ENCODE measurements at regions not wholly inside any gene's neighbourhood (a gene's known extent, or its start where the extent isn't known, plus 50 kb on each side); places are given as distances from the start of the nearest gene placed in this dataset.
A peak's percentile ranks its signal among the peaks of the same experiment; 100 is the strongest.

DNA sequence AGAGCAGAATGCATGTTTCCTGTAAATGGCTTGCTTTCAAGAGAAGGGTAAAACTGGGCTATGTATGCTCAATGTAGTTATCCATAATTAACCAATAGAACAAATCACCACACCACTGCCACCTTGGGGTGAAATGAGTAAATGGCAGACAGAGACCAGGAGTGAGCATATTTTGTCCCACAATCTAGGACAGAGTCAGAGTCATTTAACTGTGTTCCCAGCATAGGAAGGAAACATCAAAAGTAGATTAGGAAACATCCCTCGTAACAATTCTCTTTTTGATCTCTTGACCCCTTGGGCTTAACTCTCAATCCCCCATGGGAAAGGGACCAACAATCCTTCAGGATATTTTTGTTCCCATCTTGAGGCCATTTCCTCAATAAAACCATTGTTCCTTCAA is 224.8 kb downstream of the NHLRC3 start:
- TF ChIP-seq, protein P1, sequence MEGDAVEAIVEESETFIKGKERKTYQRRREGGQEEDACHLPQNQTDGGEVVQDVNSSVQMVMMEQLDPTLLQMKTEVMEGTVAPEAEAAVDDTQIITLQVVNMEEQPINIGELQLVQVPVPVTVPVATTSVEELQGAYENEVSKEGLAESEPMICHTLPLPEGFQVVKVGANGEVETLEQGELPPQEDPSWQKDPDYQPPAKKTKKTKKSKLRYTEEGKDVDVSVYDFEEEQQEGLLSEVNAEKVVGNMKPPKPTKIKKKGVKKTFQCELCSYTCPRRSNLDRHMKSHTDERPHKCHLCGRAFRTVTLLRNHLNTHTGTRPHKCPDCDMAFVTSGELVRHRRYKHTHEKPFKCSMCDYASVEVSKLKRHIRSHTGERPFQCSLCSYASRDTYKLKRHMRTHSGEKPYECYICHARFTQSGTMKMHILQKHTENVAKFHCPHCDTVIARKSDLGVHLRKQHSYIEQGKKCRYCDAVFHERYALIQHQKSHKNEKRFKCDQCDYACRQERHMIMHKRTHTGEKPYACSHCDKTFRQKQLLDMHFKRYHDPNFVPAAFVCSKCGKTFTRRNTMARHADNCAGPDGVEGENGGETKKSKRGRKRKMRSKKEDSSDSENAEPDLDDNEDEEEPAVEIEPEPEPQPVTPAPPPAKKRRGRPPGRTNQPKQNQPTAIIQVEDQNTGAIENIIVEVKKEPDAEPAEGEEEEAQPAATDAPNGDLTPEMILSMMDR (IDR thresholded peaks at IDR 0.05; ENCODE audit: insufficient read depth, low read length, poor library complexity, severe bottlenecking), result peak; percentile 58
- no peak for TF ChIP-seq EZH2phosphoT487 (conservative IDR thresholded peaks at IDR 0.05; ENCODE audit: low read length)

Data from SU-DHL-6 (cell line).